NB4 (cell line): ENCODE measurements at regions not wholly inside any gene's neighbourhood (a gene's known extent, or its start where the extent isn't known, plus 50 kb on each side); places are given as distances from the start of the nearest gene placed in this dataset.

Experiments
- DNase-seq: peaks from one replicate; pipeline ENCODE4 v3.0.0; 2010; ENCODE audit warnings: low read depth
- H3K4me3 ChIP-seq: one replicate; pipeline ENCODE4 v1.5.1; 2011; ENCODE audit warnings: mild to moderate bottlenecking, low read depth, low read length, moderate library complexity
- CTCF ChIP-seq: IDR thresholded peaks from one replicate; pipeline ENCODE4 v1.5.1; 2012; ENCODE audit warnings: low read depth, low read length
- MYC ChIP-seq: IDR thresholded peaks from 2 replicates; pipeline ENCODE4 v1.6.1; 2011; ENCODE audit warnings: low read depth, low read length
- POLR2A ChIP-seq: IDR thresholded peaks from 2 replicates; pipeline ENCODE4 v1.6.1; 2011; ENCODE audit warnings: mild to moderate bottlenecking; ENCODE audit not compliant: insufficient read length; ENCODE audit errors: extremely low read depth
- TF ChIP-seq, protein P1 (sequence below): IDR thresholded peaks from 2 replicates; pipeline ENCODE4 v1.6.1; 2011; ENCODE audit warnings: low read depth, low read length

DNA sequence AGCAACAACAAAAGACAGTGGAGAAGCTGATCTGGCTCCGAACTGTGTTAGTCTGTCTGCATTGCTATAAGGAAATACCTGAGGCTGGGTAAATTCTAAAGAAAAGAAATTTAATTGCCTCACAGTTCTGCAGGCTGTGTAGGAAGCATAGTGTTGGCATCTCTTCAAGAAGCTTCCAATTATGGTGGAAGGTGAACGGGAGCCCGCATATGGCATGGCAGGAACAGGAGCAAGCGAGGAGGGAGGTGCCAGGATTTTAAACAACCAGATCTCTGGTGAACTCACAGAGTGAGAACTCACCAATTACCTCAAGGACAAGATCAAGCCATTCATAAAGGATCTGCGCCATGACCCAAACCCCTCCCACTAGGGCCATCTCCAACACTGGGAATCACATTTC lies 293.5 kb downstream of the SMOC2 start:
- no peak for DNase-seq
- no peak for TF ChIP-seq POLR2A
- no peak for TF ChIP-seq MYC
- TF ChIP-seq, protein P1, sequence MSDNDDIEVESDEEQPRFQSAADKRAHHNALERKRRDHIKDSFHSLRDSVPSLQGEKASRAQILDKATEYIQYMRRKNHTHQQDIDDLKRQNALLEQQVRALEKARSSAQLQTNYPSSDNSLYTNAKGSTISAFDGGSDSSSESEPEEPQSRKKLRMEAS, result no peak
- no peak for TF ChIP-seq CTCF
- no peak overlapping the region for H3K4me3 ChIP-seq

DNA sequence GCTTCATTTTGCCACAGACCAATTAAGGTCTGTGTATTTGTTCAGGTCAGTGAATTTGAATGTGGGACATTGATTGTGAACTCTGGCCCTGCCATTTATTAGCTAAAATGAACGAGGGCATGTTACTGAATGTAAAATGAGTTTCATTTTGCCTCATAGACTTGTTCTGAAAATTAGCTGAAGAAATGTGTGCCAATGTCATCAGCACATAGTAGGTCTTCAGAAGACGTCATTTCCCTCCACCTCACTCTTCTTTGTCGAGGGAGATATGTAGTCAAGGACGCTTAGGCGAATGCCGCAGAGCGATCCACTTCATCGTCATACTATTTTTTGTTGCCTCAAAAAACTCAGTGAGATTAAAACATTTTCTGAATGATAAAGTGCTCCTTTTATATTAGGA lies 291.7 kb downstream of the SMOC2 start:
- no peak overlapping the region for H3K4me3 ChIP-seq
- no peak for DNase-seq
- TF ChIP-seq MYC (no peak), CTCF (no peak), POLR2A (no peak)
- TF ChIP-seq, protein P1, result no peak

DNA sequence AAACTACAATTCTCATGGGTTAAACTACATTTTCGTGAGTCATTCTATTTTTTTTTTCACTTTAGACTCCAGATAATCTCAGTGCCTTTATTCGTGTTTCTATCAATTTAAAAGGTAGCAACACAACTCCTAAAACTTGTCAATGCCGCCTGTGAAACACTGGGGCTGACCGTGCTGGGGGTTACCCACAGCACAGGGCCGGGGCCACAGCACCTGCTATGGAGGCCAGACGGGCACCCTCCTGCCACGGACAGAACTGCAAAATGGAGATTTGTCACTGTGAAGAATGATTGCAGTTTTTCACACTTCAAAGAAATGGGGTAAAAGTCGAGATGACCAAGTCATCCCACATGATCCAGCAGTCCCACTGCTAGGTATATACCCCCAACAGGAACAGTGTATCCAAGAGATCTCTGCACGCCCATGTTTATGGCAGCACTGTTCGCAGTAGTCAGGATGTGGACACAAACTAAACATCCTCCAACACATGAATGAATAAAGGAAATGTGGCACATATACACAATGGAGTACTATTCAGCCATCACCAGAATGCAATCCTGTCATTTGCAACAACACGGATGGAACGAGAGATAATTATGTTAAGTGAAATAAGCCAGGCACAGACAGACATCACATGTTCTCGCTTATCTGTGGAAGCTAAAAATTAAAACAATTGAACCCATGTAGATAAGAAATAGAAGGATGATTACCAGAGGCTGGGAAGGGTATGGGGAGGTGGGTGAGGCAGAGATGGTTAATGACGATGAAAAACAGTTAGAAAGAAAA lies 290.1 kb downstream of the SMOC2 start:
- DNase-seq, result no peak
- H3K4me3 ChIP-seq, result no peak overlapping the region
- no peak for TF ChIP-seq POLR2A
- TF ChIP-seq CTCF, result no peak
- TF ChIP-seq, protein P1, result no peak
- TF ChIP-seq MYC, result no peak

GRCh38 chr6:168728056-168728455 lies 287.1 kb downstream of the SMOC2 start:
- no peak overlapping the region for H3K4me3 ChIP-seq
- no peak for DNase-seq
- TF ChIP-seq POLR2A (no peak), CTCF (no peak), MYC (no peak)
- TF ChIP-seq, protein P1, result no peak

- no peak overlapping the region for H3K4me3 ChIP-seq
- DNase-seq, result no peak
- no peak for TF ChIP-seq POLR2A
- no peak for TF ChIP-seq CTCF
- TF ChIP-seq, protein P1, result no peak
- TF ChIP-seq MYC, result no peak
Observed at GRCh38 chr6:168726312-168726856, 285.4 kb downstream of the SMOC2 start.
